Right ventricle myocardium inferior (tissue), 1 donor: ENCODE measurements at regions not wholly inside any gene's neighbourhood (a gene's known extent, or its start where the extent isn't known, plus 50 kb on each side); places are given as distances from the start of the nearest gene placed in this dataset.

Experiments
- ATAC-seq: fragments of 200-7000 bp; cut with Tn5 transposase; one replicate; pipeline ENCODE4 v1.9.1; 2020; ENCODE audit warnings: mild to moderate bottlenecking, moderate library complexity
- DNase-seq: peaks from one replicate; pipeline ENCODE4 v3.0.0; 2021; ENCODE audit errors: missing footprints
- intact Hi-C: fragments of 100-400 bp; cut with DNase I; formaldehyde crosslinking; loops from one replicate; pipeline ENCODE4 v1.11.0; 2022
- donor health status: DM: no; HTN: yes; CAD: no; lungs with severe emphysema.

DNA sequence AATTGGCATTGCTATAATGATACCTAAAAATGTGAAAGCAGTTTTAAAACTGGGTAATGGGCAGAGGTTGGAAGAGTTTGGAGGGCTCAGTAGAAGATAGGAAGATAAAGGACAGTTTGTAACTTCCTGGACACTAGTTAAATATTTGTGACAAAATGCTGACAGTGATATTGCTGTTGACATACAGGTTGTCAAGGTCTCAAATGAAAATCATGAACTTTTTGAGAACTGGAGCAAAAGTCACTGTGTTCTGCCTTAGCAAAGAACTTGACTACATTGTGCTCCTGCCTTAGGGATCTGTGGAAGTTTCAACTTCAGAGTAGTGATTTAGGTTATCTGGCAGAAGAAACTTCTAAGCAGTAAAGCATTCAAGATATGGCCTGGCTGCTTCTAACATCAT is 113.7 kb upstream of the CD96 start:
- ATAC-seq (no peak), DNase-seq (no peak)
- intact Hi-C loops = no loop called here

DNA sequence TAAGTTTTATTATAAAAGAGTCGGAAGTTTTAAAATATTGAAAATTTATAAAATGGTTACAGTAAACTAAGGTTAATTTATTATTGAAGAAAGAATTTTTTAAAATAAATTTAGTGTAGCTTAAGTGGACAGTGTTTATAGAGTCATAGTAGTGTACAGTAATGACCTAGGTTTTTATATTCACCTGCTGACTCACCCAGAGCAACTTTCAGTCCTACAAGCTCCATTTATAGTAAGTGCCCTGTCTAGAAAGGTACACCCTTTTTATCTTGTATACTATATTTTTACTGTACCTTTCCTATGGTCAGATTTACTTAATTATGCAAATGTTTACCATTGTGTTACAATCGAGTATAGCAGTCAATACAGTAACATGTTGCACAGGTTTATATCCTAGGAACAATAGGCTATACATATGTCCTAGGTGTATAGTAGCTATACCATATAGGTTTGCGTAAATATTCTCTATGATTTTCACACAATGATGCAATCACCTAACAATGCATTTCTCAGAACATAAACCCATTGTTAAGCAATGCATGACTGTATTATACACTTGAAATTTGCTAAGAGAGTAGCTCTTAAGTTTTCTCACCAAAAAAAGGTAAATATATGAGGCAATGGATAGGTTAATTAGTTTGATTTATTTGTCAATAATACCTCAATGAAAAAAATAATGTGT is 106.9 kb upstream of the CD96 start:
- intact Hi-C loops = no loop called here
- DNase-seq = no peak
- ATAC-seq = no peak

DNA sequence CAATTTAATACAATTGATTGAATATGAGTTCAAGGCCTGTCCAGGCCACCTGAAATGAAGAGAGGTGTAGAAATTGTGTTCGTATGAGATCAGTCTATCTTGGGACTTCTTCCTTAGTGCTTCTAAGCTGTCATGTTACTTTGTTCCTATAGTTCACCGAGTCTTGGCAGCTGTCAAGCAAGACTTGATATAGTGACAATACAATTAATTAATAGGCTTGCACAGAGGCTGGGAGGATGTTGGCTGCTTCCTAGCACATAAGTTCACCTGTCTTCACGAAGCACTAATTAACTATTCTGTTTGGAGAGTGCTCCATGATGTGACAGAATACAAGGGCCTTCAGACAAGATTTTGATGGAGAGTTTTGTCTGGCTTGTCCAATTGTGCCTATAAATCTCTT is 103.7 kb upstream of the CD96 start:
- intact Hi-C loops = no loop called here
- ATAC-seq = no peak
- DNase-seq = no peak

DNA sequence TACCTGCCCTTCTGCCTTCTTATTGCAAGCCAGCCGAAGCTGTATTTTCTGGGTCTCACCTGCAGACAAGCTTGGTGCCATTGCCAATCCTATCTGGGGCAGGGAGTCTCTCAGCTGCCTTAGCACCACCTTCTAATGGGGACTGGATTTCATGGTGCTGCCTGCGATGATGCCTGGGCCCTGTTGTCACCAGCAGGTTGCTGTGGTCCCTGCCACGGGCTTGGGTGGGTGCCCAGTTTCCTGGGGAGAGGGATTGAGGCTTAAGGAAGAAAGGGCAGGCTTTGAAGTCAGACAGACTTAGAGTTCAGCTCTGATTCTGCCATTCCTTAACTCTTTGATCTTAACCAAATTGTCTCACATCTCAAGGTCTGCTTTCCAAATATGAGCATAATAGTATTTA is 87.4 kb upstream of the CD96 start:
- ATAC-seq = no peak
- intact Hi-C loops = no loop called here

DNA sequence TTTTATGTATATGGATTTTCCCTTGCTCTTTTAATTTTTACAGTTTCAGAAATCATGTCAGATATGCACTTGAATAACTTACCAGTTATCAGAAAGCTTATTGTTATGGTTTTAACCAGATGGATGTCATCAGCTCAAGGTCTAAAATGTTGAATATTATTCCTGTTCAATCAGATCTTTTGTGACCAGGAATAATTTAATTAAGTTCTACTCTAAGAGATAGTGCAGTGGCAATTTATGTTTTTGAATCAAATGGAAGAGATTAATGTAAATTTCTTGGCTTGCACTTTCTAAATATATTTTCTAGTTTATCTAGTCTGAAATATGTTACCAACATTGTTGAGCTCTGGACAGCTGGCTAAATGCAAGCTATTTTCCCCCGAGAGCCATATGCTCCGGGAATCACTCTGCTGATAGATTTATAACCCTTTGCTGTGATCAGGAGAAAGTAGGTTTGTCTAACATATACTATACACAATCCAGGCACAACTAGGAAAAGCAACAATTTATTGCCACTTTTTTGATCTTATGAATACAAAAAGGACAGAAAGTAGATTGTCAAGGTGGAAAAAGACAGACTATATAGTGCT is 76.8 kb upstream of the CD96 start:
- ATAC-seq (no peak), DNase-seq (no peak)
- intact Hi-C loops = no loop called here

More for the DNA sequence above, 87.4 kb upstream of the CD96 start:
- DNase-seq = no peak

DNA sequence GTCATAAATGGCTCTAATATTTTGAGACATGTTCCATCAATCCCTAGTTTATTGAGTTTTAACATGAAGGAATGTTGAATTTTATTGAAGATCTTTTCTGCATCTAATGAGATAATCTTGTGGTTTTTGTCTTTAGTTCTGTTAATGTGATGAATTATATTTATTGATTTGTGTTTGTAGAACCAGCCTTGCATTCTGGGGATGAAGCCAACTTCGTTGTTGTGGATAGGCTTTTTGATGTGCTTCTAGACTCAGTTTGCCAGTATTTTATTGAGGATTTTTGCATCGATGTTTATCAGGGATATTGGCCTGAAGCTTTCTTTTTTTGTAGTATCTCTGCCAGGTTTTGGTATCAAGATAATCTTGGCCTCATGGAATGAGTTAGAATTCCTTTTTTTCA is 72.0 kb upstream of the CD96 start:
- ATAC-seq (no peak), DNase-seq (no peak)
- intact Hi-C loops = no loop called here

DNA sequence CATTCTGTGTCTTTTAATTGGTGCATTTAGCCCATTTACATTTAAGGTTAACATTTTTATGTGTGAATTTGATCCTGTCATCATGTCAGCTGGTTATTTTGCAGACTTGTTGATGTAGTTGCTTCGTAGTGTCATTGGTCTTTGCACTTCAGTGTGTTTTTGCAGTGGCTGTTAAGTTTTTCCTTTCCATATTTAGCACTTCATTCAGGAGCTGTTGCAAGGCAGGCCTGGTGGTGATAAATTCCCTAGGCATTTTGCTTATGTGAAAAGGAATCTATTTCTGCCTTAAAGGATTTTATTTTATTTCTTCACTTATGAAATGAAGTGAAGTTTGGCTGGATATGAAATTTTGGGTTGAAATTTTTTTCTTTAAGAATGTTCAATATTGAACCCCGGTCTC is 70.2 kb upstream of the CD96 start:
- DNase-seq (no peak), ATAC-seq (no peak)
- intact Hi-C loops = no loop called here

DNA sequence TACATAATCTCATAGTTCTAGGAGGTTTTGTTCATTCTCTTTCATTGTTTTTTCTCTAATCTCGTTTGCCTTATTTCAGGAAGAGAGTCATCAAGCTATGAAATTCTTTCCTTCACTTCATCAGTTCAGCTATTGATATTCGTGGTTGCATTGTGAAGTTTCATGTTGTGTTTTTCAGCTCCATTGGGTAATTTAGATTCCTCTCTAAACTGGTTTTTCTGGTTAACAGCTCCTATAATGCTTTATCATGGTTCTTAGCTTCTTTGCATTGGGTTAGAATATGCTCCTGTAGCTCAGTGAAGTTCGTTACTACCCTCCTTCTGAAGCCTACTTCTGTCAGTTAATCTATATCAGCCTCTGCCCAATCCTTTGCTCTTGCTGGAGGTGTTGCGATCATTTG is 69.4 kb upstream of the CD96 start:
- ATAC-seq (no peak), DNase-seq (no peak)
- intact Hi-C loops = no loop called here

DNA sequence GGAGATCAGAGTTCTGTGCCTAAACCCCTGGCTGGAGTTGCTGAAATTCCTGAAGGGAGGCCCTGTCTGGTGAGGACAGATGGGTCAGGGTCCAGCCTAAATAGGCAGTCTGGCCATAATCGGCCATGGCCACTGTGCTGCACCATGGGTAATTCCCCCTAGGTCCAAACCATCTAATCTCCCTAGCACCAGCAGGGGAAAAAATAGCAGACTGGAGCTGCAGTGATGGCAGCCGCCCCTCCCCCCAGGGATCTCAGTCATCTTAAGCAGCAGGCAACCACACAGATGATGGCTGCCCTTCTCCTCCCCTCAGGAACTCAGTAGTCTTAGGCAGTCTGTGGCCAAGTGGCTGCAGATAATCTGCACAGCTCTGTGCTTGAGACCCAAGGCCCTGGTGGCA is 68.4 kb upstream of the CD96 start:
- intact Hi-C loops = no loop called here
- DNase-seq (no peak), ATAC-seq (no peak)

DNA sequence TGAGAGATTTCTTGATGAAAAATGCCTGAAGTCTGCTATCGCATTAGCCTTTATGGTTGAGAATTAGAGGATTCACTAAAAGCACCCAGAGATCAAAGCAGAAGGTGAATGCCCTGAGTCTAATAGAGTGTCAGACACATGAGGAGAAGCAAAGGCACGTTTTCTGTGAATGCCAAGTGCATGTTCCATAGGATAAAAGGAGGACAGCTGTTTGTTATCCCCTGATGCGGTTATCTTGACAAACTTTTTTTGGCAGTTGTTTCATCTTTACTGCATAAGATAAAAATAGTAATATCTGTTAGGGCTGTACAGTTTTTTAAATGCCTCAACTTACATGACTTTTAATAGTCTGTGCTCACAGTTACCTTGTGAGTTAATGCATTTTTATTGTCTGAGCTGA is 65.3 kb upstream of the CD96 start:
- intact Hi-C loops = no loop called here
- ATAC-seq = no peak
- DNase-seq = no peak

DNA sequence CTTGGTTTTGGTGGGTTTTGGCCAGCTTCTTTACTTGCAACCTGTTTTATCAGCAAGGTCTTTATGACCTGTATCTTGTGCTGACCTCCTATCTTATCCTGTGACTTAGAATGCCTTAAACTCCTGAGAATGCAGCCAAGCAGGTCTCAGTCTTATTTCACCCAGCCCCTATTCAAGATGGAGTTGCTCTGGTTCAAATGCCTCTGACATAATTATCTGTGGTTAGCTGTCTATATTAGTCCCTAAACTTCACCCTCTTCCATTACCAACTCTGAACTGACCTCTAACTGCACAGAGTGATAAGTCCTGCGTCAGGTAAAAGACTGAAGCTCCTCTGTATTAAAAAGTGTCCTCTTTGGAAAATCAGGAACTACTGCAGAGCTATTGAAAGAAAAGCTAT is 61.9 kb upstream of the CD96 start:
- DNase-seq (no peak), ATAC-seq (no peak)
- intact Hi-C loops = no loop called here

DNA sequence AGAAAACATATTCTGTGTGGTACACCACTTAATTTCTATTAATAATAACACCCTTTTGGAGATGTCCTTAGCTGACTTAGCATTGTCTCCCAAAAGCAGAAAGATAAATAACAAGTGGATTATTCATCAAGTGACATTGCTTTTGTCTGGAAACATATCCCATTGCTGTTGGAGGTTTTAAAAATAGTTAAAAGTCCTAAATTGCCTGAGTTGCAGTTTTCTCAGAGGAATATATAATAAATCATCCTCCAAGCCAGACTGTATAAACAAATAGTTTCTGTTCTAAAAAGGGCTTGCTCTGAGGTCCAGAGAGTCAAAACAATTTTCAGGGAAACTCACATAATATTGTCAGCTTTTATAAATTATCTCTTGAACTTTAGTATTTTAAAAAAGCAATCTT is 60.4 kb upstream of the CD96 start:
- intact Hi-C loops = no loop called here
- no peak for ATAC-seq

DNA sequence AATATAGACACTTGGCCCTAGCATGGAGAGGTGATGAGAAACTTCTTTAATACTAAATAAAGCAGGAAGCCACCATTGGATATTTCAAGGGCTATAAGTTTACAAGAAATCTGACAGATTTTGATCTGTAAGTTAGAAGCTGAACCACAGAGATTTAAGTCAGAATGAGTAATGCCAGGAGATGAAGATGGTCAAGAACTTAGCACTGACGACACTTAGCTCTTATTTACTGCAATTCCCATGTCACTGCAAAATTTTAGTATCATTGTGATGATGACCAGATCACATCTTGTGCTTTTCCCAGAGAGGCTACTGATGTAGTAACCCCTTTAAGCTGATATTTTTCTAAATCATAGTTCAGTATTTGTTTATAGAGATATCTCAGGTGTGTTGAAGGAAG is 59.4 kb upstream of the CD96 start:
- intact Hi-C loops = no loop called here
- no peak for DNase-seq
- ATAC-seq = no peak

More for the DNA sequence above, 60.4 kb upstream of the CD96 start:
- DNase-seq = no peak

DNA sequence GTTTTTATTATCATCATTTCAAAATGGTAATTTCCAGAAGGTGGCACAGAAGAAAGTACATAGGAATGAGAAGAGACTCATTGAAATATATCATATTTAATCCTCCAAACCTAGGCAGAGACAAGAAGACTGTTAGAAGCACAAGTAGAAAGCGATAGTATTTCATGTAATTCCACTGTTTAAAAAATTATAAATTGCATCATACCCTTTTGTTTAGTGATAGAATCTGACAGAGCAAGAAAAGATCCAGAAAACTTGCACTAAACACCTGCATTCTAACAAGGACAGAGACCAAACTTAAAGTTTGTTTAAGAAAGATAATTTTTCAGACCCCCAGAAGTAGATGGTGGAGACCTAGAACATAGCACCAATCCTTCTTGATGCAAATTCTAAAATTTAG is 56.9 kb upstream of the CD96 start:
- DNase-seq (no peak), ATAC-seq (no peak)
- intact Hi-C loops = no loop called here
